ENCODE measurements at regions not wholly inside any gene's neighbourhood (a gene's known extent, or its start where the extent isn't known, plus 50 kb on each side); places are given as distances from the start of the nearest gene placed in this dataset.

DNA sequence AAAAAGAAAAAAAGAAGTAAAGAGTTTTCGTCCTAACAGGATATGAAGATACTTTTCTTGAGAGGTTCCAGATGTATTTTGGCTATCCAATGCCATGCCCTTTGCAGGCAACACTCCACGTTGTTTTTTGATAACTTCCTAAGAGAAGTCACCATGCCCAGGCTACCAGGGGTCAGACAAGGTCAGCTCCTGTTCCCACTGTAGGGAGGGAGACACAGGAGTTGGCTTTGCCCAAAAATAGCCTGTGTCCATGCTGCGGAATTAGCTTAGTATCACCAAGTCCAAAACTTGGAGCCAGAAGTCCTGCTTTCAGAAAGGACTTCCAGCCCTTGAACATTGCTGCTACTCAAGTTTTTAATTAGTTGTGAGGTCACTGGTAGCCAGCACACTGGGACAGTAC lies 62.1 kb upstream of the NRIP1 start (continued):
- TF ChIP-seq, protein P1, sequence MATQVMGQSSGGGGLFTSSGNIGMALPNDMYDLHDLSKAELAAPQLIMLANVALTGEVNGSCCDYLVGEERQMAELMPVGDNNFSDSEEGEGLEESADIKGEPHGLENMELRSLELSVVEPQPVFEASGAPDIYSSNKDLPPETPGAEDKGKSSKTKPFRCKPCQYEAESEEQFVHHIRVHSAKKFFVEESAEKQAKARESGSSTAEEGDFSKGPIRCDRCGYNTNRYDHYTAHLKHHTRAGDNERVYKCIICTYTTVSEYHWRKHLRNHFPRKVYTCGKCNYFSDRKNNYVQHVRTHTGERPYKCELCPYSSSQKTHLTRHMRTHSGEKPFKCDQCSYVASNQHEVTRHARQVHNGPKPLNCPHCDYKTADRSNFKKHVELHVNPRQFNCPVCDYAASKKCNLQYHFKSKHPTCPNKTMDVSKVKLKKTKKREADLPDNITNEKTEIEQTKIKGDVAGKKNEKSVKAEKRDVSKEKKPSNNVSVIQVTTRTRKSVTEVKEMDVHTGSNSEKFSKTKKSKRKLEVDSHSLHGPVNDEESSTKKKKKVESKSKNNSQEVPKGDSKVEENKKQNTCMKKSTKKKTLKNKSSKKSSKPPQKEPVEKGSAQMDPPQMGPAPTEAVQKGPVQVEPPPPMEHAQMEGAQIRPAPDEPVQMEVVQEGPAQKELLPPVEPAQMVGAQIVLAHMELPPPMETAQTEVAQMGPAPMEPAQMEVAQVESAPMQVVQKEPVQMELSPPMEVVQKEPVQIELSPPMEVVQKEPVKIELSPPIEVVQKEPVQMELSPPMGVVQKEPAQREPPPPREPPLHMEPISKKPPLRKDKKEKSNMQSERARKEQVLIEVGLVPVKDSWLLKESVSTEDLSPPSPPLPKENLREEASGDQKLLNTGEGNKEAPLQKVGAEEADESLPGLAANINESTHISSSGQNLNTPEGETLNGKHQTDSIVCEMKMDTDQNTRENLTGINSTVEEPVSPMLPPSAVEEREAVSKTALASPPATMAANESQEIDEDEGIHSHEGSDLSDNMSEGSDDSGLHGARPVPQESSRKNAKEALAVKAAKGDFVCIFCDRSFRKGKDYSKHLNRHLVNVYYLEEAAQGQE (IDR thresholded peaks at IDR 0.05; ENCODE audit: unreplicated experiment), result no peak

DNA sequence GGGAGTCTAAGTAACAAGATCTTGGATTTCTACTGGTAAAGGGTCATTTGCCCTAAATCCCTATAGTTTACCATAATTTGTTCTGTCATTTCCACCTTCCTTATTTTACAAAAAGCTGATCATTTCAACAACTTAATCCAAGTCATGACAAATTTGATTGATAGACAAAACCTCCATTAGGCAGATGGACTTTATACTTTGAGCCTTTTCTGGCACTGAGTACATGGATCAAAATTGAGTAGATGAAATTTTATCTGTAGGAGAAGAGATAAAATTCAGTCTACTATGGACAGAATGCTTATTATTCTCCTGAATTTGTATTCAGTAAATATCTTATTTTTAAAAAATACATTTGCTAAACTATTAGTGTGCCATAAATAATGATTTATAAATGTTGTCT lies 62.6 kb upstream of the NRIP1 start:
- no peak overlapping the region for H3K4me3 ChIP-seq
- TF ChIP-seq EZH2phosphoT487 (IDR thresholded peaks at IDR 0.05; ENCODE audit: unreplicated experiment) (no peak), CREB1 (CRISPR knock-in tag; IDR thresholded peaks at IDR 0.05; ENCODE audit: low read depth) (no peak), POLR2AphosphoS5 (IDR thresholded peaks at IDR 0.05; ENCODE audit: low read depth) (no peak), JUNB (IDR thresholded peaks at IDR 0.05; ENCODE audit: unreplicated experiment) (no peak), NANOG (IDR thresholded peaks at IDR 0.05; ENCODE audit: borderline replicate concordance) (no peak), STAT1 (IDR thresholded peaks at IDR 0.05; ENCODE audit: unreplicated experiment) (no peak), ZNF331 (CRISPR knock-in tag; IDR thresholded peaks at IDR 0.05; ENCODE audit: low read depth) (no peak), EZH2 (IDR thresholded peaks at IDR 0.05; ENCODE audit: low read depth, unreplicated experiment) (no peak), ZNF114 (CRISPR knock-in tag; IDR thresholded peaks at IDR 0.05) (no peak)
- TF ChIP-seq, protein P1 (IDR thresholded peaks at IDR 0.05; ENCODE audit: unreplicated experiment), result no peak
- TF ChIP-seq, protein P2, sequence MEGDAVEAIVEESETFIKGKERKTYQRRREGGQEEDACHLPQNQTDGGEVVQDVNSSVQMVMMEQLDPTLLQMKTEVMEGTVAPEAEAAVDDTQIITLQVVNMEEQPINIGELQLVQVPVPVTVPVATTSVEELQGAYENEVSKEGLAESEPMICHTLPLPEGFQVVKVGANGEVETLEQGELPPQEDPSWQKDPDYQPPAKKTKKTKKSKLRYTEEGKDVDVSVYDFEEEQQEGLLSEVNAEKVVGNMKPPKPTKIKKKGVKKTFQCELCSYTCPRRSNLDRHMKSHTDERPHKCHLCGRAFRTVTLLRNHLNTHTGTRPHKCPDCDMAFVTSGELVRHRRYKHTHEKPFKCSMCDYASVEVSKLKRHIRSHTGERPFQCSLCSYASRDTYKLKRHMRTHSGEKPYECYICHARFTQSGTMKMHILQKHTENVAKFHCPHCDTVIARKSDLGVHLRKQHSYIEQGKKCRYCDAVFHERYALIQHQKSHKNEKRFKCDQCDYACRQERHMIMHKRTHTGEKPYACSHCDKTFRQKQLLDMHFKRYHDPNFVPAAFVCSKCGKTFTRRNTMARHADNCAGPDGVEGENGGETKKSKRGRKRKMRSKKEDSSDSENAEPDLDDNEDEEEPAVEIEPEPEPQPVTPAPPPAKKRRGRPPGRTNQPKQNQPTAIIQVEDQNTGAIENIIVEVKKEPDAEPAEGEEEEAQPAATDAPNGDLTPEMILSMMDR (conservative IDR thresholded peaks at IDR 0.05; ENCODE audit: low read depth in 2 of 2), result no peak
- TF ChIP-seq, protein P3, sequence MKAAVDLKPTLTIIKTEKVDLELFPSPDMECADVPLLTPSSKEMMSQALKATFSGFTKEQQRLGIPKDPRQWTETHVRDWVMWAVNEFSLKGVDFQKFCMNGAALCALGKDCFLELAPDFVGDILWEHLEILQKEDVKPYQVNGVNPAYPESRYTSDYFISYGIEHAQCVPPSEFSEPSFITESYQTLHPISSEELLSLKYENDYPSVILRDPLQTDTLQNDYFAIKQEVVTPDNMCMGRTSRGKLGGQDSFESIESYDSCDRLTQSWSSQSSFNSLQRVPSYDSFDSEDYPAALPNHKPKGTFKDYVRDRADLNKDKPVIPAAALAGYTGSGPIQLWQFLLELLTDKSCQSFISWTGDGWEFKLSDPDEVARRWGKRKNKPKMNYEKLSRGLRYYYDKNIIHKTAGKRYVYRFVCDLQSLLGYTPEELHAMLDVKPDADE (IDR thresholded peaks at IDR 0.05), result no peak

More for the DNA sequence above, 62.6 kb upstream of the NRIP1 start:
- Histone ChIP-seq H4K20me1 (replicated peaks; ENCODE audit: insufficient read depth) (no peaks in the 10 kb centered on the region), H3K79me2 (replicated peaks; ENCODE audit: insufficient read depth) (no peaks in the 10 kb centered on the region), H3K27ac (ENCODE audit: low read depth) (no peak overlapping the region), H3K36me3 (ENCODE audit: insufficient read depth) (no peaks in the 10 kb centered on the region), H3K9me2 (ENCODE audit: insufficient read depth) (no peaks in the 10 kb centered on the region; the same call in none of the 2 replicates), H3K4me2 (no peak overlapping the region), H3F3A (replicated peaks; ENCODE audit: low read depth) (no peaks in the 10 kb centered on the region), H3K4me1 (ENCODE audit: insufficient read depth) (peaks cover 12% of the 10 kb centered on the region), H2AFZ (no peak overlapping the region), H3K27me3 (ENCODE audit: insufficient read depth) (no peaks in the 10 kb centered on the region)
- Mint-ChIP-seq H3K4me1 (peaks cover 16% of the 10 kb centered on the region), H3K27ac (no peak overlapping the region), H3K9me3 (no peaks in the 10 kb centered on the region), H3K4me3 (no peak overlapping the region), H3K27me3 (ENCODE audit: insufficient read depth, low read depth, poor library complexity) (no peaks in the 10 kb centered on the region), H3K36me3 (ENCODE audit: low read depth) (no peaks in the 10 kb centered on the region)
- no peak for DNase-seq (ENCODE audit: low spot score)
- ATAC-seq, result no peak

Measured in GM23338 (cell line).